ENCODE measurements at regions not wholly inside any gene's neighbourhood (a gene's known extent, or its start where the extent isn't known, plus 50 kb on each side); places are given as distances from the start of the nearest gene placed in this dataset.
"Not testable (repeated sequence)": the region's sequence is repeated elsewhere in the genome, so short reads cannot be mapped to it uniquely, and the experiment has no call there.

- H3K27ac ChIP-seq = no peak overlapping the region
- no peak for DNase-seq
- peaks cover 0 to 5% (median 0%) of the 10 kb centered on the region in 3 donors for H3K4me1 ChIP-seq
- intact Hi-C loops (cut with DNase I) = no loop called here
- H3K36me3 ChIP-seq = no peaks in the 10 kb centered on the region
- WGBS, 2 donors = 51 to 55% methylated on average over 6 of the region's 6 CpGs
- no peak overlapping the region for H3K4me3 ChIP-seq
- H3K9me3 ChIP-seq = no peaks in the 10 kb centered on the region
- H3K27me3 ChIP-seq = no peaks in the 10 kb centered on the region
- TF ChIP-seq POLR2A (IDR thresholded peaks at IDR 0.05) = no peak
- no peak for TF ChIP-seq CTCF (IDR thresholded peaks at IDR 0.05)
Measured at GRCh38 chr18:62648045-62648678, 67.2 kb upstream of the PHLPP1 start.

- H3K4me3 ChIP-seq = no peak overlapping the region
- no peaks in the 10 kb centered on the region for H3K9me3 ChIP-seq
- H3K36me3 ChIP-seq = no peaks in the 10 kb centered on the region
- no peaks in the 10 kb centered on the region for H3K27me3 ChIP-seq
- DNase-seq = no peak
- intact Hi-C loops (cut with DNase I) = no loop called here
- H3K4me1 ChIP-seq = no peaks in the 10 kb centered on the region
- 57 to 68% methylated on average over 7 of the region's 7 CpGs for WGBS, 2 donors
- no peak for TF ChIP-seq POLR2A (IDR thresholded peaks at IDR 0.05)
- no peak for TF ChIP-seq CTCF (IDR thresholded peaks at IDR 0.05)
- no peak overlapping the region for H3K27ac ChIP-seq
Measured at GRCh38 chr18:62651276-62652056, 63.9 kb upstream of the PHLPP1 start.

- DNase-seq; H3K4me1 ChIP-seq; H3K36me3 ChIP-seq; H3K27ac ChIP-seq; H3K9me3 ChIP-seq; intact Hi-C loops (cut with DNase I); H3K4me3 ChIP-seq; H3K27me3 ChIP-seq: not testable (repeated sequence)
- WGBS, 2 donors = 72 to 89% methylated on average over 13 to 14 of the region's 15 CpGs
Measured at GRCh38 chr18:62652057-62652629, 63.2 kb upstream of the PHLPP1 start.

- no peaks in the 10 kb centered on the region for H3K4me1 ChIP-seq
- DNase-seq = no peak
- H3K36me3 ChIP-seq = no peaks in the 10 kb centered on the region
- TF ChIP-seq CTCF (IDR thresholded peaks at IDR 0.05) (no peak), POLR2A (IDR thresholded peaks at IDR 0.05) (no peak)
- H3K9me3 ChIP-seq = no peaks in the 10 kb centered on the region
- no peaks in the 10 kb centered on the region for H3K27me3 ChIP-seq
- intact Hi-C loops (cut with DNase I) = no loop called here
- H3K27ac ChIP-seq = no peak overlapping the region
- no peak overlapping the region for H3K4me3 ChIP-seq
- 78 to 79% methylated on average over 10 to 14 of the region's 15 CpGs for WGBS, 2 donors
Measured at GRCh38 chr18:62655520-62656219, 59.7 kb upstream of the PHLPP1 start.

GRCh38 chr18:62658028-62658427 is 57.3 kb upstream of the PHLPP1 start:
- intact Hi-C loops (cut with DNase I) = no loop called here
- TF ChIP-seq POLR2A (IDR thresholded peaks at IDR 0.05) = no peak
- TF ChIP-seq CTCF (IDR thresholded peaks at IDR 0.05) = no peak
- no peak overlapping the region for H3K27ac ChIP-seq
- no peaks in the 10 kb centered on the region for H3K36me3 ChIP-seq
- no peak for DNase-seq
- 54 to 93% methylated on average over 1 of the region's 1 CpG for WGBS, 2 donors
- H3K4me1 ChIP-seq = no peaks in the 10 kb centered on the region
- no peaks in the 10 kb centered on the region for H3K27me3 ChIP-seq
- H3K4me3 ChIP-seq = no peak overlapping the region
- H3K9me3 ChIP-seq = no peaks in the 10 kb centered on the region

Data from esophagus squamous epithelium (tissue), 5 donors.